Endothelial cell (in vitro differentiated cells): ENCODE measurements at regions not wholly inside any gene's neighbourhood (a gene's known extent, or its start where the extent isn't known, plus 50 kb on each side); places are given as distances from the start of the nearest gene placed in this dataset.

Experiments
- DNase-seq: peaks from one replicate; pipeline ENCODE4 v3.0.0; 2021; ENCODE audit warnings: low spot score
- H3K27ac Mint-ChIP-seq: one replicate; pipeline ENCODE4 v1.8.0; 2021; ENCODE audit warnings: mixed read lengths, inconsistent platforms; ENCODE audit not compliant: unreplicated experiment
- H3K27me3 Mint-ChIP-seq: one replicate; pipeline ENCODE4 v1.8.0; 2021; ENCODE audit warnings: mild to moderate bottlenecking, moderate library complexity, mixed read lengths, inconsistent platforms; ENCODE audit not compliant: unreplicated experiment
- H3K36me3 Mint-ChIP-seq: one replicate; pipeline ENCODE4 v1.8.0; 2021; ENCODE audit warnings: mild to moderate bottlenecking, low read depth, mixed read lengths, inconsistent platforms; ENCODE audit not compliant: unreplicated experiment
- H3K4me1 Mint-ChIP-seq: one replicate; pipeline ENCODE4 v1.8.0; 2021; ENCODE audit warnings: mild to moderate bottlenecking, mixed read lengths, inconsistent platforms; ENCODE audit not compliant: unreplicated experiment
- H3K4me3 Mint-ChIP-seq: one replicate; pipeline ENCODE4 v1.8.0; 2021; ENCODE audit warnings: mild to moderate bottlenecking, mixed read lengths, inconsistent platforms; ENCODE audit not compliant: unreplicated experiment
- H3K9me3 Mint-ChIP-seq: one replicate; pipeline ENCODE4 v1.8.0; 2021; ENCODE audit warnings: mixed read lengths, inconsistent platforms; ENCODE audit not compliant: unreplicated experiment
- TF ChIP-seq, protein P1 (sequence below): fragments of 200-600 bp; sonication (generic); IDR thresholded peaks from one replicate; pipeline ENCODE4 v1.5.0; 2021; ENCODE audit warnings: antibody characterized with exemption; ENCODE audit not compliant: unreplicated experiment

DNA sequence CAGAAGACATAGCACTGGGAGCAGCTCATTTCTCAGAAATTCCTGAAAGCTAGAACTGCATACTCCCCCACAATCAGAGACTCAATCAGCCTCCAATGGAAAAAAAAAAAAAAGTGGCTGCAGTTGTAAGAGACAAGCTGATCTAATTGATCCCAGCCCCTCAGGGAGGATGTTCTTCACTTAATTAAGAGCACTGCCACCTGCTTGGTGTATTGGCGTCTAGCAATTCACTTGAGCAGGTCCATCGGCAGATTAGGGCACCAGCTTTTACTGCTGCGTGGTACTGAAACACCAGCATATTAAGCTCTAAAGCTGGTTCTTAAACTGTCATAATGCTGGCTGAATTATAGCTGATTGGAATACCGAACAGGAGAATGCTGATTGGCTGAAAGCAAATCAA, 1890.1 kb upstream of the WWC1 start:
- peaks cover 3% of the 10 kb centered on the region for H3K27me3 Mint-ChIP-seq
- TF ChIP-seq, protein P1, sequence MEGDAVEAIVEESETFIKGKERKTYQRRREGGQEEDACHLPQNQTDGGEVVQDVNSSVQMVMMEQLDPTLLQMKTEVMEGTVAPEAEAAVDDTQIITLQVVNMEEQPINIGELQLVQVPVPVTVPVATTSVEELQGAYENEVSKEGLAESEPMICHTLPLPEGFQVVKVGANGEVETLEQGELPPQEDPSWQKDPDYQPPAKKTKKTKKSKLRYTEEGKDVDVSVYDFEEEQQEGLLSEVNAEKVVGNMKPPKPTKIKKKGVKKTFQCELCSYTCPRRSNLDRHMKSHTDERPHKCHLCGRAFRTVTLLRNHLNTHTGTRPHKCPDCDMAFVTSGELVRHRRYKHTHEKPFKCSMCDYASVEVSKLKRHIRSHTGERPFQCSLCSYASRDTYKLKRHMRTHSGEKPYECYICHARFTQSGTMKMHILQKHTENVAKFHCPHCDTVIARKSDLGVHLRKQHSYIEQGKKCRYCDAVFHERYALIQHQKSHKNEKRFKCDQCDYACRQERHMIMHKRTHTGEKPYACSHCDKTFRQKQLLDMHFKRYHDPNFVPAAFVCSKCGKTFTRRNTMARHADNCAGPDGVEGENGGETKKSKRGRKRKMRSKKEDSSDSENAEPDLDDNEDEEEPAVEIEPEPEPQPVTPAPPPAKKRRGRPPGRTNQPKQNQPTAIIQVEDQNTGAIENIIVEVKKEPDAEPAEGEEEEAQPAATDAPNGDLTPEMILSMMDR, result no peak
- H3K9me3 Mint-ChIP-seq, result no peaks in the 10 kb centered on the region
- no peaks in the 10 kb centered on the region for H3K4me1 Mint-ChIP-seq
- H3K27ac Mint-ChIP-seq, result no peak overlapping the region
- DNase-seq, result no peak
- no peaks in the 10 kb centered on the region for H3K36me3 Mint-ChIP-seq
- H3K4me3 Mint-ChIP-seq, result no peak overlapping the region

- Mint-ChIP-seq H3K4me3 (no peak overlapping the region), H3K27ac (no peak overlapping the region), H3K4me1 (no peaks in the 10 kb centered on the region), H3K27me3 (no peaks in the 10 kb centered on the region), H3K36me3 (no peaks in the 10 kb centered on the region), H3K9me3 (no peaks in the 10 kb centered on the region)
- DNase-seq, result no peak
- TF ChIP-seq, protein P1, result no peak
Observed at GRCh38 chr5:166412191-166412590, 1879.3 kb upstream of the WWC1 start.

DNA sequence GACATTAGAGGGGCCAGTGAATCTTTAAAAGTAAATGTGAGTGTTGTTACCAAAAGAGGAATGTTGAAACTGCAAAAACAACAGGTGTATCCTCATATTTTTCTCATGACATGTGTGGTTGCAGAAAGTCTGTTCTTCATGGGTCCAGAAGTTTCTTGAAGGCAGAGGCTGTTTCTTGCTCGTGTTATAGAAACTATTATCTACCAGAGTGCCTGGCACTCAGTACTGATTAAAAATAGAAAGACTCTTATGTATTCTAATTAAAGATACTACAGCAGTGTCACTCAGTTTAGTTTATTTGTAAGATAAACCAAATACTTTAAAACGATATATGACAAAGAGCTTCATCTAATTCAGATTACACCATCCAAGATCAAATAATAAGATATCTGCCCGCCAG, 1864.2 kb upstream of the WWC1 start:
- TF ChIP-seq, protein P1, result no peak
- no peaks in the 10 kb centered on the region for H3K27me3 Mint-ChIP-seq
- H3K4me3 Mint-ChIP-seq, result no peak overlapping the region
- no peaks in the 10 kb centered on the region for H3K9me3 Mint-ChIP-seq
- no peak overlapping the region for H3K27ac Mint-ChIP-seq
- DNase-seq, result no peak
- no peaks in the 10 kb centered on the region for H3K36me3 Mint-ChIP-seq
- no peaks in the 10 kb centered on the region for H3K4me1 Mint-ChIP-seq

DNA sequence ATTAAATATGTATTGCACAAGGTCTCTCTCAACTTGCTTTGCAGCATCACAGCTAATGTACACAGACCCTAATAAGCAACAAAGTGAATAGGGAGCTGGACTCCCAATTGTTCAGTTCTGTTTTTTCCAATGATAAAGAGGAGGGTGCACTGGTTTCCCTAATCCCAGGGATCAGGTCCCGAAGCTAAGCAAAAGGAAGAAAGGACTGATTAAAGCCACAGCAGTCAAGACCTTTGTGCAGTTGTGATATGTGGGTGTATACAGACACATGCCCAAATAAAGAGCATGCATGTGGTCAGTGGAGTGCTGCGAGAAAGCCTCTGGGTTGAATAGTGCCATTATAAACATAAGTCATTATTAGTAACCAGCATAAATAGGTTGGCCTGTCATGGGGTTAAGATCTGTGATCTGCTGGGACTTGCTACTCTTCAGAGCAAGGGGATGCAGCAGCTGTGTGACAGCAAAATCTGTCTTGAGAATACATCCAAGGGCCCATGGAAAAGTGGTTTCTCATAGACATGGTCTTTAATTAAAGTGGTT, 1863.1 kb upstream of the WWC1 start:
- no peaks in the 10 kb centered on the region for H3K4me1 Mint-ChIP-seq
- peaks cover 2% of the 10 kb centered on the region for H3K27me3 Mint-ChIP-seq
- TF ChIP-seq, protein P1, result no peak
- DNase-seq, result no peak
- H3K36me3 Mint-ChIP-seq, result no peaks in the 10 kb centered on the region
- H3K27ac Mint-ChIP-seq, result no peak overlapping the region
- H3K4me3 Mint-ChIP-seq, result no peak overlapping the region
- H3K9me3 Mint-ChIP-seq, result no peaks in the 10 kb centered on the region

DNA sequence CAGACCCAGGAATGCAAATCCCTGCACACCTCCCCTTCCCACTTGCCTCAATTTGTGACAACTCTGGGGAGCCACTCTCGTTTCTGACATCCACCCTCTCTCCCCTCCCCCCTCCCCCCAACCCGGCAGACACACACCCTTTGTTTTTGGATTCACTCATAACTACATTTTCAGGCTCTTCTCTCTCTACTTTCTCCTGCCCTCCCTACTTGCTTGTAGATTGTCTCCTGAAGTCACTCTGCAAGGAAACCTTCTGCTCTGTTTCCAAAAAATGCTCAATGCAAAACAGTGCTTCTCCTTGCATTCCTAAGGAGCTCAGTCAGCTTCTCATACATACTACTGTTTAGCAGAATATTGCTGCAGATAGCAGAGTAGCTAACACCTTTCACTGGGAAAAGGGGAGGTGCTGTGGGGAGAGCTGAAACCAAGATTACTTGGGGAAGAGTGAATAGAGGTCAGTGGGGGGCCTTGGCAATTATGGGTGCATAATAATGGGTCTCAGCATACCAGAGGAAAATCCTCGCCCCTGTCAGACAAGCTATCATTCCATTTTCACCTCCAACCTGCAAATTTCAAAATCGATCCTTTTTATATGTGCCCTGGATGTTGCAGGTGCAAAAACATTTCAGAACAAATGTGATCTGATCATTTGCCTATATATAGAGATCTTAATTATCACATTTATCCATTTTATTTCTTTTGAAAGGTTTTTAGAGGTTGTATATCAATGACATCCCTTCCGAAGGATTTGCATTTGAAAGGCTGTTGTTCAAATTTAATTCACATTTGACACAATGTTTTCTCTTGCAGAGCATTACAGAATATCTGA, 1860.7 kb upstream of the WWC1 start:
- DNase-seq, result no peak
- Mint-ChIP-seq H3K9me3 (no peaks in the 10 kb centered on the region), H3K4me1 (no peaks in the 10 kb centered on the region), H3K4me3 (no peak overlapping the region), H3K27ac (no peak overlapping the region), H3K36me3 (no peaks in the 10 kb centered on the region), H3K27me3 (peaks cover 2% of the 10 kb centered on the region)
- TF ChIP-seq, protein P1, result no peak
